HepG2 (cell line): ENCODE measurements at regions not wholly inside any gene's neighbourhood (a gene's known extent, or its start where the extent isn't known, plus 50 kb on each side); places are given as distances from the start of the nearest gene placed in this dataset.

Experiments used
- ATAC-seq: fragments of 200-7000 bp; cut with Tn5 transposase; 3 replicates; pipeline ENCODE4 v1.9.1; 2020; ENCODE audit warnings: mild to moderate bottlenecking, moderate library complexity
- BruUV-seq: library from RNA; stranded (reverse); fragments of 400-500 nt; replicated peaks from 2 replicates; lab custom pipeline; 2021; lab: Mats Ljungman, UMichigan
- CTCF ChIA-PET: fragments of 300-600 bp; formaldehyde crosslinking; extraction: SDS; loops from one replicate; lab custom pipeline; 2021; ENCODE audit warnings: low total read pairs, inconsistent platforms, low intra/inter-chr PET ratio; lab: Yijun Ruan, JAX
- POLR2A ChIA-PET: fragments of 350-600 bp; sonication (Branson Sonifier 250); formaldehyde crosslinking; loops from one replicate; lab custom pipeline; 2020; ENCODE audit warnings: antibody characterized with exemption, inconsistent platforms; lab: Yijun Ruan, JAX
- DNase-seq: peaks from one replicate; pipeline ENCODE4 v3.0.0-alpha.2; 2015; ENCODE audit warnings: low spot score
- FAIRE-seq: peaks from 3 replicates; lab custom pipeline; 2011; peaks lifted over from hg19 to GRCh38; lab: Jason Lieb, UNC
- H2AFZ ChIP-seq: one replicate; pipeline ENCODE4 v1.6.1; 2011; ENCODE audit warnings: low read length, inconsistent platforms
- H3K27ac ChIP-seq: fragments of 300-600 bp; 3 replicates; pipeline ENCODE4 v1.8.0; 2011; ENCODE audit warnings: mixed run types, mild to moderate bottlenecking, mixed read lengths, low read length, inconsistent platforms; ENCODE audit not compliant: insufficient read depth; ENCODE audit errors: extremely low read length
- H3K27me3 ChIP-seq, 2 experiments: fragments of 200-600 bp in 1 of 2; 2 replicates in 1 of 2; 3 replicates in 1 of 2; pipeline versions ENCODE4 v1.6.0 to v1.8.0; 2011; ENCODE audit warnings: low read length in 2 of 2, mild to moderate bottlenecking in 2 of 2, moderate library complexity in 2 of 2, inconsistent platforms in 1 of 2; ENCODE audit not compliant: insufficient read depth in 2 of 2, control insufficient read depth in 1 of 2
- H3K36me3 ChIP-seq, 2 experiments: fragments of 200-600 bp in 1 of 2; replicated peaks in 1 of 2; 2 replicates in 1 of 2; 3 replicates in 1 of 2; pipeline versions ENCODE4 v1.5.1 to v1.8.0; 2011; ENCODE audit warnings: low read length in 2 of 2, inconsistent platforms in 1 of 2; ENCODE audit not compliant: insufficient read depth in 2 of 2, control insufficient read depth in 1 of 2
- H3K4me1 ChIP-seq: 2 replicates; pipeline ENCODE4 v1.5.1; 2012; ENCODE audit warnings: low read length, inconsistent platforms; ENCODE audit not compliant: insufficient read depth
- H3K4me2 ChIP-seq: 2 replicates; pipeline ENCODE4 v1.6.0; 2011; ENCODE audit warnings: low read depth, low read length, inconsistent platforms
- H3K4me3 ChIP-seq, 3 experiments: fragments of 200-600 bp in 1 of 3; sonication (generic), shearing (Covaris generic) in 1 of 3; replicated peaks in 1 of 3; 2 replicates each; pipeline ENCODE4 v1.5.1; 2011 to 2016; ENCODE audit warnings: low read length in 3 of 3, inconsistent platforms in 2 of 3, low read depth in 2 of 3, mild to moderate bottlenecking in 2 of 3, control low read depth in 1 of 3, mixed read lengths in 1 of 3; ENCODE audit not compliant: insufficient read depth in 1 of 3
- H3K79me2 ChIP-seq: one replicate; pipeline ENCODE4 v1.6.1; 2011; ENCODE audit warnings: low read length, inconsistent platforms; ENCODE audit not compliant: insufficient read depth
- H3K9ac ChIP-seq: 2 replicates; pipeline ENCODE4 v1.6.0; 2011; ENCODE audit warnings: mild to moderate bottlenecking, low read depth, low read length, inconsistent platforms; ENCODE audit not compliant: insufficient read depth
- H3K9me3 ChIP-seq: 2 replicates; pipeline ENCODE4 v1.5.1; 2012; ENCODE audit warnings: mild to moderate bottlenecking, low read length
- H4K20me1 ChIP-seq: 2 replicates; pipeline ENCODE4 v1.6.0; 2011; ENCODE audit warnings: inconsistent platforms, mild to moderate bottlenecking, low read length, moderate library complexity; ENCODE audit not compliant: insufficient read depth
- ATF7-NPFF ChIP-seq: sonication (generic); formaldehyde crosslinking; IDR thresholded peaks from 2 replicates; pipeline ENCODE4 v1.8.1; 2023; ENCODE audit warnings: mild to moderate bottlenecking, low read depth, missing genetic modification reagents, moderate library complexity
- BCL6 ChIP-seq: IDR thresholded peaks from 2 replicates; pipeline ENCODE4 v1.6.1; 2016; ENCODE audit warnings: missing genetic modification reagents, missing compliant biosample characterization
- CBX5 ChIP-seq: sonication (generic); formaldehyde crosslinking; IDR thresholded peaks from 2 replicates; pipeline ENCODE4 v1.4.0; 2020; ENCODE audit warnings: missing genetic modification reagents, borderline replicate concordance
- ISX ChIP-seq: sonication (generic); formaldehyde crosslinking; conservative IDR thresholded peaks from 2 replicates; pipeline ENCODE4 v1.5.0; 2020; ENCODE audit warnings: missing genetic modification reagents
- KAT8 ChIP-seq: IDR thresholded peaks from 2 replicates; pipeline ENCODE4 v1.6.1; 2016; ENCODE audit warnings: missing genetic modification reagents, missing compliant biosample characterization
- KLF6 ChIP-seq: IDR thresholded peaks from 2 replicates; pipeline ENCODE4 v1.8.0; 2016; ENCODE audit warnings: missing biosample characterization, missing genetic modification reagents
- KLF9 ChIP-seq: IDR thresholded peaks from 2 replicates; pipeline ENCODE4 v1.6.1; 2016; ENCODE audit warnings: low read depth
- MXD4 ChIP-seq: IDR thresholded peaks from 2 replicates; pipeline ENCODE4 v1.6.1; 2016; ENCODE audit warnings: mild to moderate bottlenecking, missing biosample characterization, missing genetic modification reagents
- MYNN ChIP-seq: sonication (generic); formaldehyde crosslinking; IDR thresholded peaks from 2 replicates; pipeline ENCODE4 v1.4.0; 2020; ENCODE audit warnings: mild to moderate bottlenecking, low read depth, missing genetic modification reagents
- RBM22 ChIP-seq: fragments of 200-400 bp; formaldehyde crosslinking; optimal IDR thresholded peaks from 2 replicates; pipeline ENCODE3; 2017; ENCODE audit warnings: mild to moderate bottlenecking, low read length, moderate library complexity
- REL ChIP-seq: sonication (generic); formaldehyde crosslinking; conservative IDR thresholded peaks from 2 replicates; pipeline ENCODE4 v1.8.0; 2022; ENCODE audit warnings: mild to moderate bottlenecking, missing genetic modification reagents, moderate library complexity
- SALL2 ChIP-seq: sonication (generic); formaldehyde crosslinking; IDR thresholded peaks from 2 replicates; pipeline ENCODE4 v1.8.1; 2023; ENCODE audit warnings: mild to moderate bottlenecking, missing genetic modification reagents, inconsistent platforms
- SAP130 ChIP-seq: IDR thresholded peaks from 2 replicates; pipeline ENCODE4 v1.6.1; 2016; ENCODE audit warnings: low read depth
- SPEN ChIP-seq: sonication (generic); formaldehyde crosslinking; IDR thresholded peaks from 2 replicates; pipeline ENCODE4 v1.5.1; 2020; ENCODE audit warnings: low read depth, mild to moderate bottlenecking, missing genetic modification reagents
- STAG1 ChIP-seq: sonication (generic); formaldehyde crosslinking; IDR thresholded peaks from 2 replicates; pipeline ENCODE4 v1.4.0; 2020; ENCODE audit warnings: missing genetic modification reagents
- TP53 ChIP-seq: sonication (generic); formaldehyde crosslinking; conservative IDR thresholded peaks from 2 replicates; pipeline ENCODE4 v1.4.0; 2020; ENCODE audit warnings: missing genetic modification reagents
- ZNF225 ChIP-seq: sonication (generic); formaldehyde crosslinking; IDR thresholded peaks from 2 replicates; pipeline ENCODE4 v1.4.0; 2020; ENCODE audit warnings: mild to moderate bottlenecking, missing genetic modification reagents
- ZNF260 ChIP-seq: sonication (generic); formaldehyde crosslinking; IDR thresholded peaks from 2 replicates; pipeline ENCODE4 v1.4.0; 2020; ENCODE audit warnings: missing genetic modification reagents, low read depth, mild to moderate bottlenecking, borderline replicate concordance
- ZNF605 ChIP-seq: sonication (generic); formaldehyde crosslinking; IDR thresholded peaks from 2 replicates; pipeline ENCODE4 v1.8.0; 2022; ENCODE audit warnings: mild to moderate bottlenecking, missing genetic modification reagents
- ZNF7 ChIP-seq: IDR thresholded peaks from 2 replicates; pipeline ENCODE4 v1.6.1; 2016; ENCODE audit warnings: missing biosample characterization, missing genetic modification reagents
- ZNF790 ChIP-seq: sonication (generic); formaldehyde crosslinking; IDR thresholded peaks from 2 replicates; pipeline ENCODE4 v1.8.0; 2022; ENCODE audit warnings: missing genetic modification reagents, mild to moderate bottlenecking, borderline replicate concordance
- WGBS: methylation state at CpG from one replicate; pipeline ENCODE4 v1.1.6; 2017; ENCODE audit warnings: low lambda C conversion rate; 5-methylcytosine and 5-hydroxymethylcytosine counted together
- in situ Hi-C: cut with HindIII; loops from 2 replicates; pipeline ENCODE4 v1.10.0; 2017; ENCODE audit warnings: low pct_unique_long_range_greater_than_20kb; ENCODE audit not compliant: extremely low pct_ligation_motif_present
- intact Hi-C: fragments of 100-400 bp; cut with micrococcal nuclease; formaldehyde crosslinking; loops from one replicate; pipeline ENCODE4 v1.10.0; 2022; ENCODE audit not compliant: unreplicated experiment
- TF ChIP-seq, protein P1 (sequence below): sonication (generic); formaldehyde crosslinking; IDR thresholded peaks from 2 replicates; pipeline ENCODE4 v1.8.1; 2023; ENCODE audit warnings: mild to moderate bottlenecking, missing genetic modification reagents
- TF ChIP-seq, protein P2 (sequence below): sonication (generic); formaldehyde crosslinking; IDR thresholded peaks from 2 replicates; pipeline ENCODE4 v1.9.0; 2022; ENCODE audit warnings: missing genetic modification reagents, mild to moderate bottlenecking, borderline replicate concordance
- TF ChIP-seq, protein P3 (sequence below): sonication (generic); formaldehyde crosslinking; IDR thresholded peaks from 2 replicates; pipeline ENCODE4 v1.8.1; 2023; ENCODE audit warnings: mild to moderate bottlenecking, inconsistent platforms, moderate library complexity, missing genetic modification reagents, borderline replicate concordance

GRCh38 chr9:111107141-111107540, 68.9 kb upstream of the LPAR1 start (continued):
- TF ChIP-seq STAG1 (CRISPR knock-in tag), result no peak
- TF ChIP-seq SALL2 (CRISPR knock-in tag), result no peak
- TF ChIP-seq, protein P1, sequence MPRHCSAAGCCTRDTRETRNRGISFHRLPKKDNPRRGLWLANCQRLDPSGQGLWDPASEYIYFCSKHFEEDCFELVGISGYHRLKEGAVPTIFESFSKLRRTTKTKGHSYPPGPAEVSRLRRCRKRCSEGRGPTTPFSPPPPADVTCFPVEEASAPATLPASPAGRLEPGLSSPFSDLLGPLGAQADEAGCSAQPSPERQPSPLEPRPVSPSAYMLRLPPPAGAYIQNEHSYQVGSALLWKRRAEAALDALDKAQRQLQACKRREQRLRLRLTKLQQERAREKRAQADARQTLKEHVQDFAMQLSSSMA (CRISPR knock-in tag), result no peak
- TF ChIP-seq SPEN (CRISPR knock-in tag), result no peak
- TF ChIP-seq KAT8 (CRISPR knock-in tag), result no peak
- no peak for TF ChIP-seq ZNF260 (CRISPR knock-in tag)
- TF ChIP-seq MXD4, result no peak
- TF ChIP-seq BCL6 (CRISPR knock-in tag), result no peak

DNA sequence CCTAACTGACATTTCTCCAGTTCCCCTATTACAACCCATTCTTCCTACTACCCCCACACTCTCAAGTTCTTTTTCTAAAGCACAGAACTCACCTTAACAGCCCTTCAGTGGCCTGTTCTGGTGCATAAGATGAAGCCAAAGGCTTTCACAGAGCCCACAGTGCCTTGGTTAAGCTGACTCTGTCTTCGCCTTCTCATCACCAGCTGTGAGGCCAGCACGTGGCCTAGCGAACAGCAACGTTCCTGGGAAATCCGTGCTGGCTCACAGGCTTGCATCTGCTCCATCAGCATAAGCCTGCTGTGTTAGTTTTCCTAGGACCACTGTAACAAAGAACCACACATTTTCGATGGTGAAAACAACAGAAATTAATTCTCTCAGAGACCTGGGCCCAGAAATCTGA, 67.9 kb upstream of the LPAR1 start:
- CTCF ChIA-PET, result no interaction called here
- in situ Hi-C loops (no loop called here), intact Hi-C loops (no loop called here)
- POLR2A ChIA-PET, result no interaction called here
- no peaks in the 10 kb centered on the region for H4K20me1 ChIP-seq
- no peaks in the 10 kb centered on the region for H3K79me2 ChIP-seq
- H3K9me3 ChIP-seq, result no peaks in the 10 kb centered on the region
- no peak overlapping the region for H2AFZ ChIP-seq
- no peak overlapping the region for H3K9ac ChIP-seq
- no peaks in the 10 kb centered on the region; a peak in 1 of 5 replicates for H3K27me3 ChIP-seq
- H3K4me2 ChIP-seq, result no peak overlapping the region
- no peak overlapping the region for H3K27ac ChIP-seq
- ATAC-seq (no peak), FAIRE-seq (no peak), DNase-seq (no peak)
- BruUV-seq, result no TSS peak
- TF ChIP-seq KLF6 (CRISPR knock-in tag) (no peak), RBM22 (no peak), KLF9 (no peak), ATF7-NPFF (CRISPR knock-in tag) (no peak), CBX5 (no peak), TP53 (CRISPR knock-in tag) (no peak), REL (no peak), ZNF790 (CRISPR knock-in tag) (no peak), ISX (CRISPR knock-in tag) (no peak), ZNF605 (CRISPR knock-in tag) (no peak), ZNF225 (CRISPR knock-in tag) (no peak), SAP130 (CRISPR knock-in tag) (no peak), ZNF7 (CRISPR knock-in tag) (no peak), MYNN (CRISPR knock-in tag) (no peak)
- TF ChIP-seq, protein P2, sequence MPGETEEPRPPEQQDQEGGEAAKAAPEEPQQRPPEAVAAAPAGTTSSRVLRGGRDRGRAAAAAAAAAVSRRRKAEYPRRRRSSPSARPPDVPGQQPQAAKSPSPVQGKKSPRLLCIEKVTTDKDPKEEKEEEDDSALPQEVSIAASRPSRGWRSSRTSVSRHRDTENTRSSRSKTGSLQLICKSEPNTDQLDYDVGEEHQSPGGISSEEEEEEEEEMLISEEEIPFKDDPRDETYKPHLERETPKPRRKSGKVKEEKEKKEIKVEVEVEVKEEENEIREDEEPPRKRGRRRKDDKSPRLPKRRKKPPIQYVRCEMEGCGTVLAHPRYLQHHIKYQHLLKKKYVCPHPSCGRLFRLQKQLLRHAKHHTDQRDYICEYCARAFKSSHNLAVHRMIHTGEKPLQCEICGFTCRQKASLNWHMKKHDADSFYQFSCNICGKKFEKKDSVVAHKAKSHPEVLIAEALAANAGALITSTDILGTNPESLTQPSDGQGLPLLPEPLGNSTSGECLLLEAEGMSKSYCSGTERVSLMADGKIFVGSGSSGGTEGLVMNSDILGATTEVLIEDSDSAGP (CRISPR knock-in tag), result no peak
- TF ChIP-seq, protein P3, sequence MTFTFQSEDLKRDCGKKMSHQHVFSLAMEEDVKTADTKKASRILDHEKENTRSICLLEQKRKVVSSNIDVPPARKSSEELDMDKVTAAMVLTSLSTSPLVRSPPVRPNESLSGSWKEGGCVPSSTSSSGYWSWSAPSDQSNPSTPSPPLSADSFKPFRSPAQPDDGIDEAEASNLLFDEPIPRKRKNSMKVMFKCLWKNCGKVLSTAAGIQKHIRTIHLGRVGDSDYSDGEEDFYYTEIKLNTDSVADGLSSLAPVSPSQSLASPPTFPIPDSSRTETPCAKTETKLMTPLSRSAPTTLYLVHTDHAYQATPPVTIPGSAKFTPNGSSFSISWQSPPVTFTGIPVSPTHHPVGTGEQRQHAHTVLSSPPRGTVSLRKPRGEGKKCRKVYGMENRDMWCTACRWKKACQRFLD (CRISPR knock-in tag), result no peak
- H3K4me1 ChIP-seq, result no peaks in the 10 kb centered on the region
- H3K4me3 ChIP-seq, result no peak overlapping the region
- no peaks in the 10 kb centered on the region for H3K36me3 ChIP-seq
- WGBS, result 14% methylated on average over 6 of the region's 6 CpGs
